H9 (cell line): ENCODE measurements at regions not wholly inside any gene's neighbourhood (a gene's known extent, or its start where the extent isn't known, plus 50 kb on each side); places are given as distances from the start of the nearest gene placed in this dataset.
A peak's percentile ranks its signal among the peaks of the same experiment; 100 is the strongest.

ENCODE experiments used
- DNase-seq: peaks from one replicate; pipeline ENCODE4 v3.0.0-alpha.2; 2017
- H2AFZ ChIP-seq: one replicate; pipeline ENCODE4 v1.6.1; 2013; ENCODE audit warnings: mild to moderate bottlenecking, low read length, control low read depth, moderate library complexity
- H2AK5ac ChIP-seq: 2 replicates; pipeline ENCODE4 v1.6.1; 2013; ENCODE audit warnings: low read length, control low read depth, mixed read lengths; ENCODE audit not compliant: insufficient read length
- H2BK120ac ChIP-seq: one replicate; pipeline ENCODE4 v1.6.1; 2013; ENCODE audit warnings: low read depth, mild to moderate bottlenecking, low read length, control low read depth, inconsistent platforms; ENCODE audit not compliant: poor library complexity, severe bottlenecking
- H2BK12ac ChIP-seq: 2 replicates; pipeline ENCODE4 v1.6.1; 2013; ENCODE audit warnings: low read length, control low read depth, mixed read lengths, low read depth; ENCODE audit not compliant: insufficient read length
- H2BK15ac ChIP-seq: 2 replicates; pipeline ENCODE4 v1.6.1; 2013; ENCODE audit warnings: low read depth, low read length, control low read depth
- H2BK20ac ChIP-seq: one replicate; pipeline ENCODE4 v1.6.1; 2013; ENCODE audit warnings: low read depth, mild to moderate bottlenecking, low read length, control low read depth, inconsistent platforms; ENCODE audit not compliant: poor library complexity, severe bottlenecking
- H2BK5ac ChIP-seq: 2 replicates; pipeline ENCODE4 v1.6.1; 2013; ENCODE audit warnings: low read length, control low read depth, mixed read lengths; ENCODE audit not compliant: insufficient read length
- H3K14ac ChIP-seq: 2 replicates; pipeline ENCODE4 v1.6.1; 2013; ENCODE audit warnings: low read length, control low read depth; ENCODE audit not compliant: insufficient read depth
- H3K18ac ChIP-seq: 2 replicates; pipeline ENCODE4 v1.6.1; 2013; ENCODE audit warnings: low read depth, mild to moderate bottlenecking, mixed read lengths, low read length, control low read depth; ENCODE audit not compliant: insufficient read length
- H3K23ac ChIP-seq: 2 replicates; pipeline ENCODE4 v1.6.1; 2013; ENCODE audit warnings: low read length, control low read depth, mixed read lengths, low read depth; ENCODE audit not compliant: insufficient read length
- H3K23me2 ChIP-seq: 2 replicates; pipeline ENCODE4 v1.6.1; 2013; ENCODE audit warnings: low read depth, mild to moderate bottlenecking, mixed read lengths, low read length, control low read depth; ENCODE audit not compliant: insufficient read length, poor library complexity, severe bottlenecking
- H3K27ac ChIP-seq: 2 replicates; pipeline ENCODE4 v1.5.1; 2013; ENCODE audit warnings: low read length, control low read depth, mixed read lengths, low read depth; ENCODE audit not compliant: insufficient read length
- H3K27me3 ChIP-seq: 2 replicates; pipeline ENCODE4 v1.6.1; 2013; ENCODE audit warnings: low read length, control low read depth, inconsistent platforms; ENCODE audit not compliant: insufficient read depth
- H3K4ac ChIP-seq: 2 replicates; pipeline ENCODE4 v1.6.1; 2013; ENCODE audit warnings: low read depth, mild to moderate bottlenecking, control low read depth, inconsistent platforms, low read length, moderate library complexity
- H3K4me1 ChIP-seq: 2 replicates; pipeline ENCODE4 v1.6.1; 2013; ENCODE audit warnings: low read length, control low read depth, inconsistent platforms; ENCODE audit not compliant: insufficient read depth
- H3K4me2 ChIP-seq: 2 replicates; pipeline ENCODE4 v1.6.1; 2013; ENCODE audit warnings: low read length, control low read depth, mixed read lengths; ENCODE audit not compliant: insufficient read length, insufficient read depth
- H3K56ac ChIP-seq: 2 replicates; pipeline ENCODE4 v1.6.1; 2013; ENCODE audit warnings: low read depth, mild to moderate bottlenecking, mixed read lengths, low read length, control low read depth; ENCODE audit not compliant: insufficient read length
- H3K79me1 ChIP-seq: 2 replicates; pipeline ENCODE4 v1.6.1; 2013; ENCODE audit warnings: low read depth, mild to moderate bottlenecking, moderate library complexity, low read length, control low read depth, inconsistent platforms; ENCODE audit not compliant: insufficient read depth, poor library complexity, severe bottlenecking
- H3K79me2 ChIP-seq: 2 replicates; pipeline ENCODE4 v1.6.1; 2013; ENCODE audit warnings: low read length, control low read depth, inconsistent platforms; ENCODE audit not compliant: insufficient read depth
- H3K9ac ChIP-seq: 2 replicates; pipeline ENCODE4 v1.6.1; 2013; ENCODE audit warnings: low read length, control low read depth, mixed read lengths; ENCODE audit not compliant: insufficient read length; ENCODE audit errors: extremely low read depth
- H3K9me3 ChIP-seq: one replicate; pipeline ENCODE4 v1.6.1; 2013; ENCODE audit warnings: low read depth, low read length, inconsistent platforms; ENCODE audit not compliant: control insufficient read depth
- H3T11ph ChIP-seq: one replicate; pipeline ENCODE4 v1.6.1; 2013; ENCODE audit warnings: mild to moderate bottlenecking, low read length, control low read depth, inconsistent platforms
- H4K20me1 ChIP-seq: one replicate; pipeline ENCODE4 v1.6.1; 2013; ENCODE audit not compliant: control insufficient read depth, insufficient read length, insufficient read depth
- H4K5ac ChIP-seq: 2 replicates; pipeline ENCODE4 v1.6.1; 2013; ENCODE audit warnings: low read depth, mild to moderate bottlenecking, mixed read lengths, low read length, control low read depth; ENCODE audit not compliant: insufficient read length
- H4K8ac ChIP-seq: replicated peaks from 2 replicates; pipeline ENCODE4 v1.6.1; 2013; ENCODE audit warnings: low read length, control low read depth, mixed read lengths, low read depth; ENCODE audit not compliant: insufficient read length
- H4K91ac ChIP-seq: 2 replicates; pipeline ENCODE4 v1.6.1; 2013; ENCODE audit warnings: low read depth, mild to moderate bottlenecking, moderate library complexity, mixed read lengths, low read length, control low read depth; ENCODE audit not compliant: insufficient read length
- H3K27ac Mint-ChIP-seq, 3 experiments: 2 replicates in 2 of 3; 3 replicates in 1 of 3; pipeline ENCODE4 v1.8.0; 2020 to 2021; ENCODE audit warnings: mixed read lengths in 3 of 3, mild to moderate bottlenecking in 1 of 3, moderate library complexity in 1 of 3
- H3K27me3 Mint-ChIP-seq: 2 replicates; pipeline ENCODE4 v1.8.0; 2021; ENCODE audit warnings: low read depth, mild to moderate bottlenecking, moderate library complexity, mixed read lengths
- H3K36me3 Mint-ChIP-seq, 3 experiments: 2 replicates in 2 of 3; 3 replicates in 1 of 3; pipeline ENCODE4 v1.8.0; 2020 to 2021; ENCODE audit warnings: low read depth in 3 of 3, mixed read lengths in 3 of 3; ENCODE audit not compliant: insufficient read depth in 1 of 3
- H3K4me1 Mint-ChIP-seq, 2 experiments: 2 replicates each; pipeline ENCODE4 v1.8.0; 2020; ENCODE audit warnings: mixed read lengths in 2 of 2
- H3K4me3 Mint-ChIP-seq, 2 experiments: 2 replicates in 1 of 2; 3 replicates in 1 of 2; pipeline ENCODE4 v1.8.0; 2020 to 2021; ENCODE audit warnings: mild to moderate bottlenecking in 2 of 2, mixed read lengths in 2 of 2, moderate library complexity in 1 of 2
- H3K9me3 Mint-ChIP-seq, 2 experiments: 2 replicates in 1 of 2; 3 replicates in 1 of 2; pipeline ENCODE4 v1.8.0; 2020; ENCODE audit warnings: mild to moderate bottlenecking in 2 of 2, mixed read lengths in 2 of 2, moderate library complexity in 1 of 2
- WGBS: extraction: QIAGEN DNeasy Blood & Tissue Kit; methylation state at CpG from one replicate; pipeline ENCODE4 v1.1.7; 2013; ENCODE audit warnings: missing lambda C conversion rate, low lambda C conversion rate, mixed read lengths; ENCODE audit not compliant: insufficient read length; ENCODE audit errors: extremely low coverage; 5-methylcytosine and 5-hydroxymethylcytosine counted together
- TF ChIP-seq, protein P1 (sequence below): fragments of 200-600 bp; sonication (generic); conservative IDR thresholded peaks from 3 replicates; pipeline ENCODE4 v1.8.0; 2021; ENCODE audit warnings: antibody characterized with exemption, mild to moderate bottlenecking

GRCh38 chr4:64584981-64585557 is 175.8 kb upstream of the TECRL start:
- Histone ChIP-seq H3K27me3 (no peaks in the 10 kb centered on the region), H2AK5ac (no peak overlapping the region), H4K8ac (no peak overlapping the region), H2BK15ac (no peak overlapping the region), H3K4ac (no peak overlapping the region), H3K4me1 (no peaks in the 10 kb centered on the region), H3K14ac (no peak overlapping the region), H3K79me2 (no peaks in the 10 kb centered on the region), H2AFZ (no peak overlapping the region), H3K79me1 (no peaks in the 10 kb centered on the region), H3K9ac (no peak overlapping the region), H3K4me2 (no peak overlapping the region), H2BK120ac (no peak overlapping the region), H3T11ph (no peak overlapping the region), H2BK5ac (no peak overlapping the region), H3K18ac (no peak overlapping the region), H4K20me1 (no peaks in the 10 kb centered on the region), H3K56ac (no peak overlapping the region), H3K23ac (no peak overlapping the region), H4K91ac (no peak overlapping the region), H3K9me3 (no peaks in the 10 kb centered on the region), H2BK12ac (no peak overlapping the region), H3K23me2 (no peaks in the 10 kb centered on the region), H2BK20ac (no peak overlapping the region), H3K27ac (no peak overlapping the region), H4K5ac (no peak overlapping the region)
- no CpG with 5 or more reads among the region's 6 CpGs for WGBS
- Mint-ChIP-seq H3K27ac (peak overlapping the region in 1 of 3 experiments; percentile 37; a peak in 1 of 7 replicates), H3K4me1 (peaks cover 28 to 34% of the 10 kb centered on the region in 2 experiments), H3K27me3 (no peaks in the 10 kb centered on the region), H3K4me3 (no peak overlapping the region), H3K9me3 (peaks cover 6 to 14% of the 10 kb centered on the region in 2 experiments; a peak in 4 of 5 replicates), H3K36me3 (peaks cover 2 to 9% (median 7%) of the 10 kb centered on the region in 3 experiments; a peak in 6 of 7 replicates)
- no peak for DNase-seq
- TF ChIP-seq, protein P1, sequence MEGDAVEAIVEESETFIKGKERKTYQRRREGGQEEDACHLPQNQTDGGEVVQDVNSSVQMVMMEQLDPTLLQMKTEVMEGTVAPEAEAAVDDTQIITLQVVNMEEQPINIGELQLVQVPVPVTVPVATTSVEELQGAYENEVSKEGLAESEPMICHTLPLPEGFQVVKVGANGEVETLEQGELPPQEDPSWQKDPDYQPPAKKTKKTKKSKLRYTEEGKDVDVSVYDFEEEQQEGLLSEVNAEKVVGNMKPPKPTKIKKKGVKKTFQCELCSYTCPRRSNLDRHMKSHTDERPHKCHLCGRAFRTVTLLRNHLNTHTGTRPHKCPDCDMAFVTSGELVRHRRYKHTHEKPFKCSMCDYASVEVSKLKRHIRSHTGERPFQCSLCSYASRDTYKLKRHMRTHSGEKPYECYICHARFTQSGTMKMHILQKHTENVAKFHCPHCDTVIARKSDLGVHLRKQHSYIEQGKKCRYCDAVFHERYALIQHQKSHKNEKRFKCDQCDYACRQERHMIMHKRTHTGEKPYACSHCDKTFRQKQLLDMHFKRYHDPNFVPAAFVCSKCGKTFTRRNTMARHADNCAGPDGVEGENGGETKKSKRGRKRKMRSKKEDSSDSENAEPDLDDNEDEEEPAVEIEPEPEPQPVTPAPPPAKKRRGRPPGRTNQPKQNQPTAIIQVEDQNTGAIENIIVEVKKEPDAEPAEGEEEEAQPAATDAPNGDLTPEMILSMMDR, result peak; percentile 82
